Putamen (tissue), 1 donor: ENCODE measurements at regions not wholly inside any gene's neighbourhood (a gene's known extent, or its start where the extent isn't known, plus 50 kb on each side); places are given as distances from the start of the nearest gene placed in this dataset.
A peak's percentile ranks its signal among the peaks of the same experiment; 100 is the strongest.
"Not testable (repeated sequence)": the region's sequence is repeated elsewhere in the genome, so short reads cannot be mapped to it uniquely, and the experiment has no call there.

ENCODE experiments used
- DNase-seq: peaks from one replicate; pipeline ENCODE4 v3.0.0-alpha.2; 2016; ENCODE audit warnings: low spot score

- DNase-seq: no peak
These were observed 110.2 kb downstream of the COPRS start for GRCh38 chr17:31748881-31749280.

DNA sequence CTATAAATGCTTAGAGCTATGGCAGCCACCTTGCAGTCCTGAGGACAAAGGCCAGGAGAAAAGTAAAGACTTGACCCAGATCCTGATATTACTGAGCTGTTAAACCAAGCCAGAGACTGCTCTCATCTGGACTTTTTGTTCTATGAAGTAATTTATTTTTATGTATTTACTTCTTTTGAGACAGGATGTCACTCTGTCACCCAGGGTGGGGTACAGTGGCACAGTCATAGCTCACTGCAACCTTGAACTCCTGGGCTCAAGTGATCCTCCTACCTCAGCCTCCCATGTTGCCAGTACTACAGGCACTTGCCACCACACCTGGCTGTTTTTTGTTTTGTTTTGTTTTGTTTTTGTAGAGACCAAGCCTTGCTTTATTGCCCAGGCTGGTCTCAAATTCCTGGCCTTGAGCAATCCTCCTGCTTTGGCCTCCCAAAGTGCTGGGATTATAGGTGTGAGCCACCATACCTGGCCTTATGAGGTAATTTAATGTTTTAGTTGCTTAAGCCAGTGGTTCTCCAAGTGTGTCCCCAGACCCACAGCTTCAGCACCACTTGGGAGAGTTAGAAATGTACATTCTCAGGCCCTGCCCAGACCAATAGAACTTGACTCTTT is 112.1 kb downstream of the COPRS start:
- DNase-seq: no peak

- no peak for DNase-seq
These were observed 113.0 kb downstream of the COPRS start for GRCh38 chr17:31745964-31746600.

DNA sequence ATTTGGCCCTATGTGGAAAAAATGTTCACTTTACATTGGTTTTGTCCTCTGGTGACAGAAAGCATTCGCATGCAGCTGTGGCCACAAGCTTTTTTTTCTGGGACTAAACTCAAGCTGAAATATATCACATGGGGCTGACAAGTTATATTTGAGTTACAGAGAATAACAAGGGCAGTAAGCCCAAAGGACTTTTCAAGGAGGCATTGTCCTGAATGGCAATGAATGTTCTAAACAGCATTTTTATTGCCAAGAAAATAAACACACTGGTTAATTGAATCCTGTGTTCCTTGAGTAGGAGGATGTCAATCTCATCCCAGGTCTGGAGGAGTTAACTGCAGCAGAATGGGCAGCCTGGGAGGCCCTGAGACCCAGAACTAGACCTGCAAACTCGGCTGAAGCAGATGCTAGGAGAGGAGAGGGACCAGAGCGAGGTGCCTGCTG is 114.5 kb downstream of the COPRS start:
- DNase-seq: no peak

DNA sequence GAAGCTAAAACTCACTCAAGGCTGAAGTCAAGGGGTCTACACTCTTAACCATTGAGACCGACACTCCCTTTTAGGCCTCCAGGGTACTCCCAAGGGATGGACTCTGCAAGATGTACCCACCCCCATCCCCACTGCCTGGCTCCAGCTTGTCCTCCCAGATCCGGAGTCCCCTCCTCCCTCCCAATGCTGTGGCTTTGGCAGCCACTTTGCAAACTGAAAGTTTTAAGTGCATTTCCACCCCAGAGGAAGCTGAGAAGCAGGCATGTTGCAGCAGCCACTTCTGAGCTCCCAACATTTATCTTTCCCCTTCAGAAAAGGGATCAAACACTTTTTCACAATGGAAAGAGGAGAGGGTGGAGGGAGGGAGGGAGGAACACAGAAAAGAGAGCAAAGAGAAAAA is 115.2 kb downstream of the COPRS start:
- DNase-seq: no peak

- no peak for DNase-seq
These were observed 117.7 kb downstream of the COPRS start for GRCh38 chr17:31741371-31741770.

DNA sequence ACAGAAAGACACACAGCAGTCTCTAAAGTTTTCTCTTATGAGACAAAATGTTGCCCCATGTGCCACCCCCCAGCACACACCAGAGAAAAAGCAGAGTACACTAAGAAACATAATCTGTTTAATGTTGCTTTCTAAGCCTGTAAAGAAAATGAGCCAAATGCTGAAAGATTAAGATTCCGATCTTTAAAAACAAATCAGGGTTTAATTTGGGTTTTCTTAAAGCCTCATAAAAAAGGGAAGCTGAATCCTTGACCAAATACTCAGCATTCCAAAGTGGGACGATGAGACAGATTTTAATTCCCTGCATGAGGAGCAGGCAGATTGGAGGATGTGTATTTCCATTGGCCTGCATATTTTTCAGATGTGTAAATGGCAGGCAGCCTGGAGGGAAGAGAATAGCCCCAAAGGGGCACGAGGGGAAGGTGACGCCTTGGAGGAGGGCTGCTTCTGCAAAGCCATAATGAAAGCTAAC is 118.4 kb downstream of the COPRS start:
- DNase-seq: no peak

- DNase-seq: no peak
These were observed 119.9 kb downstream of the COPRS start for GRCh38 chr17:31738996-31739699.

DNA sequence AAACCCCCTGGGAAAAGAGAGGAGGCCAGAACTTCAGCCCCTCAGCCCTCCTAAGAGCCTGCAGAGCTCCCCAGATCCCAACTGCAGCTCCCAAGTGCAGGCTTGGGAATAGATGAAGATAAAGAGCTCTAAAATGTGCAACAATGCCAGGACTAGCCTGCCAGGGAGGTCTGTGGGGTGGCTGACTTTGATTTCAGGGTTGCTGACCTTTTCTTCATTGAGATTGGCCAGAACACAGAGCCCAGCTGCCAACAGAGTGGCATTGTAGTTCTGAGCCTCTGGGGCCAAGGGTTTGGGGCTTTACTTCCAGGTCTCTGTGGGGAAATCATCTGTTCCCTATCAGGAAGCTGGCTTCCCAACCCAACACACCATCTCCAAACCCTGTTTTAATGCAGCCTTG is 120.6 kb downstream of the COPRS start:
- no peak for DNase-seq

DNA sequence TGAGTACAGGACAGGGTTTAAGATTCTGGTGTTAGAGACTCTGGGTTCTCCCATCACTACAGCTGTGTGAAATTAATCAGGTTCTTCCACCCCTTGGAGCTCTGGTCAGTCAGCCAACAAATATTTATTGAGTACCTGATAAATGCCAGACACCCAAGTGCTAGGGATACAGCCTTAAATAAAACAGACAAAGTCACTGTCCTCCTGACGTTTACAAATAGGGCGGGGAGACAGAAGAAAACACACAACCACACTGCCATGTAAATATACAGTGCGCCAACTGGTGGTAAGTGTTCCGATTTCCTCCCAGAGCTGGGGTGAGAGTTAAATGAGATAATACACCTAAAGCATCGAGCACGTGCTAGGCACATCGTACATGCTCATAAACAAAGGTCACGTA is 121.0 kb downstream of the COPRS start:
- DNase-seq: no peak

GRCh38 chr17:31736855-31737625 is 122.0 kb downstream of the COPRS start:
- peak; percentile 17 for DNase-seq

- DNase-seq: no peak
These were observed 125.7 kb downstream of the COPRS start for GRCh38 chr17:31733326-31733725.

- DNase-seq: not testable (repeated sequence)
These were observed 127.4 kb downstream of the COPRS start for GRCh38 chr17:31731585-31732154.

- DNase-seq: no peak
These were observed 127.9 kb downstream of the COPRS start for GRCh38 chr17:31731118-31731517.

DNA sequence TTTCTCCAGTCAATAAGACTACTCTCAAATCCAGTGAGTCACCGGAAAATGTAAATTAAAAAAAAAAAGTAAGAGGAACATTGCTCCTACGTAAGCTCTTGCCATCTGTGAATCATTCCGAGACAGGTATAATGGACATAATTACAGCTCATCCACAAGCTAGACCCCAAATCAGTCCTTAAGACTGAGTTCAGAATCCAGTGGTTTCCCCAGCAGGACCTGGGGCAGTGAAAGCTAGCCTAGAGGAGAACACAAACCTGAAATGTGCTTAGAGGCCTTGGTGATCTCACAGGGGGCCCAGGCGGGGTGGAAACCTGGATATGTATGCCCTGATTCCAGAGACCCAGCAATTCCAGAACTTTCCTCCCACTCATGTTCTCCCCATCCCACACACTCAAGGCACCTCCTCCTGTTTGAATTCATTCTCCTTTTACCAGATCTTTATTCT is 132.0 kb downstream of the COPRS start:
- DNase-seq: no peak

DNA sequence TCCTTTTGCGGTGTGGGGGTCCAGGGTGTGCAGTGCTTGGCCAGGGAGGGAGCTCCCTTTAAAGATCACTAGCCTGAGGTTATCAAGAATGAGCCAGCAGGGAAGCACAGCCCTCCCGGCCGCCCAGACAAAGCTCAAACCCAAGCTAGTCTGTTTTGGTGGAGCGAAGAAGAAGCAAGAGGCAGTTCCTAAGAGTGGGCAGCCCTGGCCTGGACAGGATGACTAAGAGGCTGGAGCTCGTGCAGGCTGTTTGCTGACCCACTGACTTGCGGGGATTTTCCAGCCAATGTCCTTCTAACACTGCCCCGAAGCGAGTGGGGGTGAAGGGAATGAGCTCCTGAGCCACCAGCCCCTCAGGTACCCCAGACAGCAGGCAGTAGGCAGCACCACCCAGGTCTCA is 134.4 kb downstream of the COPRS start:
- DNase-seq: no peak

- DNase-seq: no peak
These were observed 135.0 kb downstream of the COPRS start for GRCh38 chr17:31724026-31724425.

- DNase-seq: no peak
These were observed 136.6 kb downstream of the COPRS start for GRCh38 chr17:31722251-31723056.

- DNase-seq: no peak
These were observed 137.6 kb downstream of the COPRS start for GRCh38 chr17:31721291-31722025.

DNA sequence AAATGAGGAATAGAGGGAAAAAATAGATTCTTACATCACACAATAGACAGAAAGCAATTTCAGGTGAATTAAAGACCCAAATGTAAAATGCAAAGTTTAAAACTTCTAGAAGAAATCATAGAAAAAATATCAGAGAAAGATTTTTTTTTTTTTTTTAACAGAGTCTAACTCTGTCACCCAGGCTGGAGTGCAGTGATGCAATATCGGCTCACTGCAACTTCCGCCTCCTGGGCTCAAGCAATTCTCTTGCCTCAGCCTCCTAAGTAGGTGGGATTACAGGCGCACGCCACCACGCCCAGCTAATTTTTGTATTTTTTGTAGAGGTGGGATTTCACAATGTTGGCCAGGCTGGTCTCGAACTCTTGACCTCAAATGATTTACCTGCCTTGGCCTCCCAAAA is 141.8 kb downstream of the COPRS start:
- not testable (repeated sequence) for DNase-seq
